NCI-H524 treated with DMSO at 0.1 percent for 48 hours (cell line): ENCODE measurements at regions not wholly inside any gene's neighbourhood (a gene's known extent, or its start where the extent isn't known, plus 50 kb on each side); places are given as distances from the start of the nearest gene placed in this dataset.

Source experiments
- DNase-seq: peaks from one replicate; lab custom pipeline; 2025; lab: John Stamatoyannopoulos, UW

DNA sequence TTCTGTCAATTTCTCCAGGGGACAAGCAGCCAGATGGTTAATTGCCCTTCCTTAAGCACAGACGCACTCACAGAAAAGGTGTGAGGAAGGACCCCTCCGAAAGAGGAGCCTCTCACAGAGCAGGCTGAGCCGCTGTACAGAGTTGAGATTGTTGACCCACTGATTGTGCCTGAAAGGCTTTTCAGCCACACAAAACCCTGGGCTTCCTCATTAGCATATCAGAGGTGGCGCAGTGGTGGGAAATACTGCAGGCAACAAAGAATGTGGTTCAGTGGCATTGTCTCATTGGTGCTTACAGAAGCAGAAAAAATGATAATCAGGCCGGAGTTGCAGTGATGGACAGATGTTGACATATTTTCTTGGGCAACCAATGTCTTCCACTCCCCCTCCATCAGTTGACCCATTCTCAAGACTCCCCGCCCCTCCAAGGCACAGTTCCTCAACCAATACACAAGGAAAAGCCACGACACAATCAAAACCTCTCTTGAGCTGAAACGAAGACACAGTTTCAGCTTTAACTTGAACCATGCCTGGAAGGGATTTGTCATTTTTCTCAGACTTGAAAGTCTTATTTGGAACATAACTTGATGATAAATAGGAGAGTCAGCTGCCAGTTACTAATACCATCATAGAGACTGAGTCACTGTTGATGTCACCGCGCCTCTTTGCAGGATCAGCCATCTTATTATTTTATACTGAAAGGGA lies 53.1 kb downstream of the ATXN3L start:
- peak; percentile 46 for DNase-seq

DNA sequence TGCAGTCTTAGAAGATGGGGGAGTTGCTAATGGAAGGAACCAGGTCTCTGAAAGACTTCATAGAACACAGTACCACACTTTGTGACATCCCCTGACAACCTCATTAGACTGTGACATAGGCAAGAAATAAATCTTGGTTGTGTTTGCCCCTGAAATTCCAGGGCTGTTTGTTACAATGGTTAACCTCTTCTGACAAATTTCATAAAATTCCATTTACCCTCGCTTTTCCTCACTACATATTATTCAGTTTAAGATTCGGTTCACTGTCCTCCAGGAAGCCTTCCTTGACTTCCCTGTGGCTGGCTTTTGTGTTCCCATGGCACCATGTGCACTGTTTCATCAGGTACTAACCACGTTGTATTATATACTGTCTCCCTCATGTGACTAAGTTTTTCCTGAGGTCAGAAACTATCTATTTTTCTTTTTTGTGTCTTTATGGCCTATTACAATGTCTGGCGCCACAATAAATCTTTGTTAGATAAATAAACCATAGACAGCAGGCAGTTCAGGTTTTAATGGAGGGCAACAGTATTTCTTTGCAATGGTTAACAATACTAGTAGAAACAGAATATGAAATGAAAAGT lies 54.2 kb downstream of the ATXN3L start:
- DNase-seq: no peak

DNA sequence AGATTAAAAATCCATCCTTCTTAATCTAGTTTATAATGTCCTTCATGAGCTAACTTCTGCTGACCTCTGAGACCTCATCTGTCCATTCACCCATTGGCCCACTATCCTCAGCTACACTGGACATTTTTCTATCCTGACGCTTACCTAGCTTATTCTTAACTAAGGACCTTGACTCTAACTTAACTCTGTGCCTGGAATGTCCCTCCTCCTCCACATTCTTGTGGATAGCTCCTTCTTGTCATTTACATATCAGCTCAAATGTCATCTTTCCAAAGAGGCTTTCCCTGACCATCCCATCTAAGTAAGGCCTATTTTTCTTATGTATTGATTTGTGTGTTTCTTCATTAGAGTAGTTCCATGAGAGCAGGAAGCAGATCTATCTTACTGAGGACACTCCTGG lies 54.7 kb downstream of the ATXN3L start:
- no peak for DNase-seq

DNA sequence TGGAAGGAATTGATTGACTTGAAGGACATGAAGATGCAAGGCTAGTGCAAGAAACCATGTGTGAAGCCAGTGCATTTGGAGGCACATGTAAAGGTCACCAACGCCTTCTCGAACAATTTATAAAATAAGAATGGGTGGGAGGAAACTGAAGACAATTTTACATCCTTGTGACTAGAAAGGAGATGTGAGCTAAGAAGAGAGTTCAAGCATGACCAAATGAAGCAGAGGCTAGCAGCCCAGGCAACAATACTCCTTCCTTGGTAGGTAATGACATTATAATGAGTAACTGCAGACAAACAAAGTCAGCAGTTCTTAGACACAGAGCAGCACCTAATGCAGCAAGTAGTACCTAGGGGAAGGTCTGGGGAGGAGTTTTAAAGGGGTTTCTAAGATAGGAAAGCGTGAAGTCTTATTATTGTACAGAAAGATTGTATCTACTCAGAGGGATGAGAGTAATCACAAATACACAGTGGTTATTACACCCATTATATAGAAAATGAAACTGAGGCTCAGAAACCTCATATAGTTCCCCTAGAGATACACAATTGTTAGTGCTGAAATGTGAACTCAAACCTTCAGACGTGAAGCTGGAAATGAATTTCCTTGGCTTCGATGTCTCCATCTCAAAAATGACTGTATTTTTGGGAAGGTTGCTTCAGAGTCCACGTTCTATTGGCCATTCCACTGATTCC lies 56.1 kb downstream of the ATXN3L start:
- no peak for DNase-seq

DNA sequence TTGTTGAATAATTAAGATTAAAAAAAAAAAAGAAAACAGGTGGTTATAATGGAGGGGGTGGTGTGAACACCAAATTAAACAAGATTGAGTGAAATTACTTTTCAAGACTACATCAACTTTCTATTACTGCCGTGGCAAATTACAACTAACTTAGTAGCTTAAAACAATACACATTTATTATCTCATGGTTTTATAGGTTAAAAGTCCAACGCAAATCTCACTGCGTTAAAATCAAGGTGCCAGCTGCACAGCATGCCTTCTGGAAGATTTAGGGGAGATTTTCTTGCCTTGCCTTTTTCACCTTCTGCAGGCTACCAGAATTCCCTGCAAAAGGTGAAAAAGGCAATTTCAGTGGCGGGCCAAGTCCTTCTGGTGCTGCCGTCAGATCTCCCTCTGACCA lies 58.5 kb downstream of the ATXN3L start:
- no peak for DNase-seq

DNA sequence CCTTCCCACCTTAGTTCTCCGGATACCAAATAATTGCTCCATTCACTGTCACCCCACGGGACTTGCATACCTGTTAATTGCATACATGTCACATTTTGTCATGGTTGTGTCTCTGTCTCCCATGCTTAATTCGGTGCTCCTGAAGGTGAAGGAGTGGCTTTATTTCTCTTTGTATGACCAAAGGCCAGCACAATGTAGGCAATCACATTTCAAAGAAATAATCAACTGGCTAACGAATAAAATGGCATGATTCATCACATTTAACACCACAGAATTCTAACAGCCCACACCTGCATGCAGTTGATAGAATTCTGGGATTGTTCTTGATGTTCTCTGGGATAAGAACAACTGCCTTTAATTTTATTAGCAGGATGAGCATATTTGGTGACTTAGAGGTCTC lies 59.3 kb downstream of the ATXN3L start:
- DNase-seq: no peak

DNA sequence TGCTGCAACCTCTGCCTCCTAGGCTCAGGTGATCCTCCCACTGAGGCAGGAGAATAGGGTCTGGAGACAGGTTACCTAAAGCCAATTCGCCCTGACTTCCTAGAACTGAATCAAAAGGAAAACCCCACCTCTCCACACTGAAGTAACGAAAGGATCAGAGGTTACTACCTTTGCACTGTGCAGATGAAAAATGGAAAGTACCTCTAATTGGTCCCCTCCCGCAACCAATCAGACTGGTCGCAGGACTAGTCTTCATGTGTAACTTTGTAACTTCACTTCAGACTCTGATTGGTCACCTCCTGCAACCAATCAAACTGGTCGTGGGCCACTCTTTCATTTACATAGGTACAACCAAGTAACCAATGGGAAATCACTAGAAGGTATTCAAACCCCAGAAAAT lies 61.1 kb downstream of the ATXN3L start:
- no peak for DNase-seq

DNA sequence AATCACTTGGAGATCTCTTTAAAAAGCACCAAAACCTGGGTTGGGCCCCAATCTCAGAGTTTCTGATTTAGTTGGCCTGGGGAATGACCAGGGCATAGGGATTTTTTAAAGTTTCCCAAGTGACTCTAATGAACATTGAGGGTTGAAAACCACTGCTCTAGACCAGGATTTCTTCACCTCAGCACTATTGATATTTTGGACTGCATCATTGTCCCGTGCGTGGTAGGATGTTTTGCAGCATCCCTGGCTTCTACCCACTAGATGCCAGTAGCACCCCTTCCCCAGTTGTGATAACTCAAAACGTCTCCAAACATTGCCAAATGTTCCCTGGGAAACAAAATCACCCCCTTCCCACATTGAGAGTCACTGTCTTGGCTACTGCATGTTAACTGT lies 61.8 kb downstream of the ATXN3L start:
- no peak for DNase-seq

DNA sequence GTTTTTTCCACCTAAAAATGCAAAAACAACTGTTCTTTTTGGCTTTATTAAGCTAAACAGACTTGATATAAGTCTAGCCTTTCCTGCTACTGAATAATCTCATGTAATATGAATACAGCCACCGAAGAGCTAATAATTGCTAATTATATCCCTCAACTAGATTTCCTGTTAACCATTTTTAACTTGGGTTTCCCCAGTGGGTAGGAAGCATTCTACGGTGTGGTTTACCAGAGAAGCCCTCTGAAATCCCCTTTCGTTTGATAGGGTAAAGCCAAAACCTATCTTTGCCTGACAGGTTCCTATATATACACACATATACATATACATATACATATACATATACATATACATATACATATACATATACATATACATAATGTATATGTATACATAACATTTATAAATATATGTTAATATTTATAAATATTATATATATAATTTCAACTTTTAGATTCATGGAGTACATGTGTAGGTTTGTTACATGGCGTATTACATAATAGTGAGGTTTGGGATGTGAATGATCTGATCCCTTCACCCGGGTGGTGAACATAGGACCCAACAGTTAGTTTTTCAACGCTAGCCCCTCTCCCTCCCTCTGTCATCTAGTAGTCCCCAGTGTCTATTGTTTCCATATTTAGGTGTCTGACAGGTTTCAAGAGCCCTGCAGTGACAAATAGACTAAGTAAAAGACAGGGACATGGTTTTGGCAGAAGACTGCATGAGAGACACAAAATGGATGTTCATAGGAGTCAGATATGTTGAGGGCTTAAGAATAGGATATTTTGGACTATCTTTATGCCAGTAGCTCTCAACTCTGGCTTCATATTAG lies 62.4 kb downstream of the ATXN3L start:
- DNase-seq: no peak

DNA sequence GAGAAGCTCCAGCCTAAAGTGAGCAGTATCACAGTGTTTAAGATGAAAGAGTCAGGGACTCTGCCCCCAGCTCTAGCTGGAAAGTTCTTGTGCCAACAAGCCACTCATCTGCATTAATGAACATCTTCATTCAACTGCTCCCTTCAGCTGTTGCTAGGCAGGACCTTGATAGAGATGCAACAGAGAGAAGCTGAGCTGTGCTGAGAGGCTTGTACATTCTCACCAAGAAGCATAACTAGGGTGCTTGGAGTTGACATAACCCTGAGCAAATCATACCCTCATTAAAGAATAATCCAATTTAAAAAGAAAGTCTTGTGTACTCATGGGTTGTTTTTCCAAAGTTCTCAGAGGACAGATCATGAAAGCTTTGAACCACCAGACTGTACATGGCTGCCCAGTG lies 63.2 kb downstream of the ATXN3L start:
- DNase-seq: no peak

DNA sequence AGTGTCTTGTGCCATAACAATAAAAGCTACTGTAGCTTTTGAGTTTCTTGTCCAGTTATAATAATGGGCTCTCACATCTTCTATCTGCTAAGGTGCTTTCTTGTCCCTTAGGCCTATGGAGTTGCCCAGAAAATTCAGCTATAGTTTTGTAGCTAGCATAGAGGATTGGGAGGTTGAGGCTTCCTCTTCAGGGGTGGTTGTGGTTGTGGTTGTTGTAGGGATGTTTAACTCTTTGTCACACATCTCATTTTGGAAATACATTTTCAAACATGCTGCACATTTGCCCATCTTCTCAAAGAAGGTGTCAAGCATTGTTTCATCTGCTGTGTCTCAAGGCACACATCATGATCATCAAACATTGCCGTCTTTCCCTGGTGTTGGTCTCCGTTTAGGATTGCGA lies 65.0 kb downstream of the ATXN3L start:
- DNase-seq: no peak

DNA sequence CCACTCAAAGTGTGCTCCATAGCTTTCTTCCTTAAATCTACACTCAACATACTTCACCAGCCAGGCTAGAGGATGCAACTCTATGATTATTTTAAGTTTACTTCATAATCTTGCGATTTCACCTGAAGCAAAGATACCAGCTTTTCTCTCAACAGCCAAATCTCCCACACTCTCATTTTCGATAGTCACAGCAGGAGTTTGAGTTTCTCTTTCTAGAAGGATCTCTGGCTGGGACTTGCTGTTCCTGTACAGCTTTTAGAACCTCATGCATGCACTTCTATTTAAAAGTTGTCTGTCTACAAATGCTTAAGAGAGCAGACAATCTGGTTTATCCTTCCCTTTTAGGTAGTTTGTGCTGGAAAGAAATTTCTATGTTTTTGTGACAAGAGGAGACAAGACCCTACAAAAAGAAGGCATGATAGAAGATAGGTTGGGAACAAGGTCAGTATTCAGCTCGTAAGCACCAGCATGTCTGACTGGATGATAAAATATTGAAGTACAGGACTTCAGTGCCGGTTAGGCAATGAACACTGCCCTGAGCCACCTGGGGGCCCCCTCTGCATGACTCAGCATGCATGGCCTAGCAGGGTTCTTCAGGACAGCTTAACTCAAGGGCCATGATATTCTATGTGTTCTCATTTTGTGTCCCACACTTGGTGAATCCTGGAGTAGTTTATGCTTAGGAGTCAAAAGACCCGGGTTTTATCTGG lies 65.6 kb downstream of the ATXN3L start:
- DNase-seq: no peak

DNA sequence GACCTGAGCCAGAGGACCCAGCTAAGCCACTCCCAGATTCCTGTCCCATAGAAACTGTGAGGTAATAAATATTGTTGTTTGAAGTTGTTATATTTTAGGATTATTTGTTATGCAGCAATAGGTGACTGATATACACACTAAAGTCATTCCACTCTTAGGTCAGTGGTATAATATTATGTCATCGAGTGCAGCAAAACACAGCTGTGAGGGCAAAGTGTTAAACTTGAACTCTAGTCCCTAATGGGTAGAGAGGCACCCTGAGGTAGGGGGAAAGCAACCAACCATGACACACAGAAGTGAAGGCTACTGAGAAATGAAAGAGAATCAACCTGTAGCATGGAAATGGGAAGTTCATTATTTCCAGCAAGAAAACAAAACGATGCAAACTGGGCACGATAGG lies 66.6 kb downstream of the ATXN3L start:
- no peak for DNase-seq

DNA sequence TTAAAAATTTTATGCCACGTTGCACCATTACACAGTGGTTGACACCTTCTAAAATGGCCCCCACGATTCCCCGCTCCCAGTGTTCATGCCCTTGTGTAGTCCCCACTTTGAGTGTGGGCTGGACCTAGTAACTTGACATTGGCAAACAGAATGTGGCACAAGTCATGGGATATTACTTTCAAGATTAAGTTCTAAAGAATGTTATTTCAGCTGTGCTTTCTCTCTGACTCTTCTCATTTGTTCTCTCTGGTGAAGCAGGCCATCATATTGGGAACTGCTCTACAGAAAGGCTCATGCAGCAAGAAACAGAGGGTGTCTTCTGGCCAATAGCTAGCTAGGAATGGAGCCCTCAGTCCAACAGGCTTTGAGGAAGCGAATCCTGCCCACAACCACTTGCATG lies 67.1 kb downstream of the ATXN3L start:
- no peak for DNase-seq

DNA sequence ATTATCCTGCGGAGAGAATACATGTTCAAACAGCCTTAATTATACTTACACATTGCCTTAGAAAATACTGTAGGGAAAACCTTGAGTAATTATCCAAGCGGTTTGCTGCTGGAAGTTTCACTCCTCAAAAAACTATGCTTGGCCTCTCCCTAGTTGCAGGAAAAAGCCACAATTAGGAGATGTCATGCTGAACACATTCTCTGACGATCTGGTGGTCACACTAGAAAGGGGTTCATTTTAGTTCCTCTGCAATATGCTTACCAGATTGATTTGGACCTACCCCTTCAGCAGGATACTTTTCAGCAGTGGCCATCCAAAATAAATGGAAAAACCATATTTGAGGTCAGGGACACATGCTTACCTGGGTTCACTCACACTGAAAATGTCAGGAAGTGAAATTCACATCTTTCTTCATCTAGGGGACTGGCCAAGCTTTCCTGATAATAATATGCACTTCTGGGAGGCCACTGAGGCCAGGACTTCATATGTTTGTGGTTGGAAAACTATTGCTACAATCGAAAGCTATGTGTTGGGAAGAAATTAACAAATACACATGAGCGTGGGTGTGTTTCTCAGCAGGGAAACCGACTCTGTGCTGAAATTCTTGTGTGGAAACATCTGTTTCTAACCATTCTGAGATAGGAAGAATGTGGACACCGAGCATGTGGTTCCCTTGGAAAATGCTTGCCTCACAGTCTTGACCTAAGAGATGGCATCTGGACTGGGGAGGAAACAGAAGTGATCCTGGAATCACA lies 68.8 kb downstream of the ATXN3L start:
- no peak for DNase-seq

DNA sequence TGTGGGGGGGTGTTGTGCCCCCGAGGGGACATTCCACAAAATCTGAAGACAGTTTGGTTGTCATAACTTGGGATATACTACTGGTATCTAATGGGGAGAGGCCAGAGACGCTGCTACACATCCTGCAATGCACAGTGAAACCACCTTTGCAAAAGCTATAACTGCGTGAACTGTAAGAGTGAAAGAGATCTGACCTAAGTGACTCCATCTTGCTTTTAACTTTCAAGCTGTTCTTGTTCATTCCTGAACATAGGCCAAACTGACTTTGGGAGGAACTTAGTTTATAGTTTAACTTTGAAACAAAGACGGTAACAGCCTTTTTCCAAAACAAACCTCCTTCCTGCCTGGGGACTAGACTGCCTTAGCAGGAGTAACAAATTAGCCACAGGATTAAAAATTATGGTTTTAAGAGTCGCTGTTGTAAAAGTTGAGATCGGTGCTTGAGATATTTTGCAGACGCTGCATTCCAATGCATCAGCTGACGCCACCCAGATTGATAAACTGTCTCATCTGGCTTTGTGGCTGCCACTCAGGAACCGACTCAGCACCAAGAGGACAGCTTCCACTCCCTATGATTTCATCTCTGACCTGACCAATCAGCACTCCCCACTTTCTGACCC lies 70.9 kb downstream of the ATXN3L start:
- no peak for DNase-seq

DNA sequence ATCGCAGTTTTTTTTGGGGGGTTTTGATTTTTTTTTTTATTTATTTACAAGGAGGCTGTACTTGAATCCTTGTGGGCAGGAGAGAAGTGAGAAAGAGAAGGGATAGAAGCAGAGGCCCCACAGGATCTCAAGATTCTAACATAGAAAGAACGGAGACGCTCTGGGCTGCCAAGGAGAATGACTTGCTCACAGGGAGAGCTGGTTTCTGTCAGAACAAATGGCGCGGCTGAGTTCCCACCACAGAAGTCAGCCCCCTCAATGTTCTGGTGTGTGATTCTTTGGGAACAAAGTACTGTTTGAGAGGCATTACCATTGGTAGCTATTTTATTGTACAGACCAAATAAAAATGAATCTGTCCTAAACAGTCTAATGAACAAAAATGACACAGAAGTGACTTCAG lies 80.6 kb downstream of the ATXN3L start:
- no peak for DNase-seq

DNA sequence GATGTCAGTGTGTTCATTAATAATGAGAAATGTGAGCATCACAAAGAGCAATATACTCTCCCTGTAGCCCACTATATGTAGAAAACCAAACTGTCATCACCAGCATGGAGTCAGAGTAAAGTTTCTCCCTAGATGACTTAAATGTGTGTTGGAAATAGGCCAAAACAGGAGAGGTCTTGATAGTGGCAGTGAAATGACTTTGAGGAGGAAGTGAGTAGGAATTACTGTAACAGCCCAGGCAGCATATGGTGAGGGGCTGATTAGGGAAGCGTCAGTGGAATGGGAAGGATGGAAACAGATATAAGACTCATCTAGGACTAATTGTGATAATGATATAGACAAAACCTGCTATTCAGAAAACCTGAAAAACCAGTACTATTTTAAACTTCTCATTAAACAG lies 83.9 kb downstream of the ATXN3L start:
- peak; percentile 79 for DNase-seq

DNA sequence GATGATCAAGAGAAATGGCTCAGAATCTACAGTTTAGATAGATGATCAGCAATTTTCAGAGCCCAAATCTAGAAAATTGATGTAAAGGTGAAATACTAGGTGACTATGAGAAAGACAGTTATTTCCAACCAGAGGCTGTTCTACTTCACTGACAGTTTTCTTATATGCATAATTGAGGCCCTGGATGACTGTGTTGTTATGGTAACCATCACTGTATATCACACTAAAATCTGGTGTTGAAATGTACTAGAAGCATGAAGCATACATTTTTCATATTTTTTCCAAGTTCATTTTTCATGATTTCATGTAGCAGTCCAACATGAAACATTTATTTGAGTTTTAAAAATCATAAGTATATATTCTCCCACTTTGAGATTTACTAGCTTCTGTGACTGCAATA lies 87.4 kb downstream of the ATXN3L start:
- no peak for DNase-seq

DNA sequence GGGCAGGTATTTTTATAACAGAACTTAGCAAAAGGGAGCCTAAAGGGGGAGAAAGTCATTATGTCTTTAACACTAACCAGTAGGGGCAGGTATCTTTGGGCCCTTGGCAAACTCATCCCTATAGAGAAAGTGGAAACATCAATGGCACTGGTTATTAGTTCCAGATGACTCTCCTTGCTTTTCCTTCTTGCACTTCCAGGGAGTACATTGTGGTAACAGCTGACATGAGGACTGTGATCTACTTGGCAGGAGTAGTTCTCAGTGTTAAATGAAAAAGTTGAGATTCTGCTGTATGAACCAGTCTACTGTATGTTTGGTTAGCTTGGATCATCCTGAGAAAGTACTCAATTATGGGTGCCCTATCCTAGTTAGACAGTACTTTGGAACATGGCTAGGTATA lies 93.6 kb downstream of the ATXN3L start:
- DNase-seq: no peak
